Right lobe of liver (tissue), 6 donors: ENCODE measurements at regions not wholly inside any gene's neighbourhood (a gene's known extent, or its start where the extent isn't known, plus 50 kb on each side); places are given as distances from the start of the nearest gene placed in this dataset.

Experiments
- ATAC-seq, 4 donors: fragments of 200-7000 bp; cut with Tn5 transposase; one replicate each; pipeline ENCODE4 v1.9.1; 2020; ENCODE audit warnings: mild to moderate bottlenecking in 4 of 4, moderate library complexity in 4 of 4
- DNase-seq, 3 donors: peaks; one replicate each; pipeline ENCODE4 v3.0.0-alpha.2; 2020
- H3K27ac ChIP-seq, 3 donors: fragments of 200-600 bp; one replicate each; pipeline ENCODE4 v1.8.0; 2022
- H3K27me3 ChIP-seq, 2 donors: fragments of 200-600 bp; one replicate each; pipeline ENCODE4 v1.8.0; 2022
- H3K36me3 ChIP-seq, 4 donors: fragments of 200-600 bp; sonication (generic) in 1 of 4; one replicate each; pipeline versions ENCODE4 v1.5.1 to v1.8.0; 2017 to 2022; ENCODE audit warnings: control low read depth in 1 of 4
- H3K4me1 ChIP-seq, 4 donors: fragments of 200-600 bp; sonication (generic) in 1 of 4; one replicate each; pipeline versions ENCODE4 v1.5.1 to v1.8.0; 2017 to 2022; ENCODE audit warnings: control low read depth in 1 of 4
- H3K4me3 ChIP-seq, 3 donors: fragments of 200-600 bp; one replicate each; pipeline ENCODE4 v1.8.0; 2022
- H3K9me3 ChIP-seq, 4 donors: fragments of 200-600 bp; sonication (generic) in 1 of 4; one replicate each; pipeline versions ENCODE4 v1.5.1 to v1.8.0; 2017 to 2022; ENCODE audit warnings: control low read depth in 1 of 4
- CTCF ChIP-seq, 4 donors: fragments of 200-600 bp in 3 of 4; fragments of 450-650 bp in 1 of 4; IDR thresholded peaks; one replicate each; pipeline versions ENCODE4 v1.5.1 to v1.8.0; 2016 to 2022; ENCODE audit warnings: antibody characterized with exemption in 4 of 4, mild to moderate bottlenecking in 2 of 4
- POLR2A ChIP-seq: fragments of 450-650 bp; IDR thresholded peaks from one replicate; pipeline ENCODE4 v1.6.1; 2017; ENCODE audit warnings: antibody characterized with exemption, mild to moderate bottlenecking
- WGBS: methylation state at CpG from one replicate; pipeline ENCODE4 v1.1.6; 2018; ENCODE audit warnings: low coverage, low lambda C conversion rate; ENCODE audit not compliant: insufficient coverage; ENCODE audit errors: missing lambda C conversion rate; 5-methylcytosine and 5-hydroxymethylcytosine counted together
- intact Hi-C, 2 donors: fragments of 100-400 bp; cut with DNase I; formaldehyde crosslinking; loops; one replicate each; pipeline versions ENCODE4 v1.11.2 to v1.14.1; 2022
- donor health status: DM: no; HTN: yes; CAD: no.
- donor health status: DM: no; HTN: no; CAD: no.
- donor health status: DM: no; HTN: no; CAD: no.
- donor health status: DM: no; HTN: yes; CAD: no.
- donor health status: DM: no; HTN: yes; CAD: no.

GRCh38 chr5:68802430-68802829 is 291.4 kb upstream of the SLC30A5 start:
- Histone ChIP-seq H3K9me3 (no peaks in the 10 kb centered on the region), H3K27ac (no peak overlapping the region), H3K36me3 (no peaks in the 10 kb centered on the region), H3K4me3 (no peak overlapping the region), H3K4me1 (no peaks in the 10 kb centered on the region), H3K27me3 (no peaks in the 10 kb centered on the region)
- TF ChIP-seq POLR2A (no peak), CTCF (IDR thresholded peaks at IDR 0.05) (no peak)
- peak; percentile 36 to 59 (median 46) for ATAC-seq
- intact Hi-C loops = no loop called here
- 7% methylated on average over 2 of the region's 2 CpGs for WGBS
- DNase-seq = no peak

- Histone ChIP-seq H3K4me1 (no peaks in the 10 kb centered on the region), H3K27me3 (no peaks in the 10 kb centered on the region), H3K4me3 (no peak overlapping the region), H3K27ac (no peak overlapping the region), H3K9me3 (no peaks in the 10 kb centered on the region), H3K36me3 (no peaks in the 10 kb centered on the region)
- TF ChIP-seq CTCF (IDR thresholded peaks at IDR 0.05) (no peak), POLR2A (no peak)
- 81% methylated on average over 5 of the region's 7 CpGs for WGBS
- intact Hi-C loops = no loop called here
- no peak for DNase-seq
- no peak for ATAC-seq
Measured at GRCh38 chr5:68803881-68804319, 289.9 kb upstream of the SLC30A5 start.

- no peaks in the 10 kb centered on the region for H3K36me3 ChIP-seq
- H3K27me3 ChIP-seq = no peaks in the 10 kb centered on the region
- H3K4me1 ChIP-seq = no peaks in the 10 kb centered on the region
- intact Hi-C loops = no loop called here
- 90% methylated on average over 3 of the region's 3 CpGs for WGBS
- ATAC-seq = no peak
- H3K27ac ChIP-seq = no peak overlapping the region
- H3K4me3 ChIP-seq = no peak overlapping the region
- H3K9me3 ChIP-seq = no peaks in the 10 kb centered on the region
- no peak for TF ChIP-seq POLR2A
- TF ChIP-seq CTCF (IDR thresholded peaks at IDR 0.05) = no peak
- DNase-seq = no peak
Measured at GRCh38 chr5:68804343-68804742, 289.5 kb upstream of the SLC30A5 start.

GRCh38 chr5:68805444-68805843 is 288.4 kb upstream of the SLC30A5 start:
- ATAC-seq (no peak), DNase-seq (no peak)
- H3K4me1 ChIP-seq = no peaks in the 10 kb centered on the region
- TF ChIP-seq CTCF (IDR thresholded peaks at IDR 0.05) (no peak), POLR2A (no peak)
- H3K36me3 ChIP-seq = no peaks in the 10 kb centered on the region
- no peak overlapping the region for H3K4me3 ChIP-seq
- H3K9me3 ChIP-seq = no peaks in the 10 kb centered on the region
- no peaks in the 10 kb centered on the region for H3K27me3 ChIP-seq
- no peak overlapping the region for H3K27ac ChIP-seq
- intact Hi-C loops = no loop called here

- no peaks in the 10 kb centered on the region for H3K9me3 ChIP-seq
- 93% methylated on average over 2 of the region's 2 CpGs for WGBS
- no peaks in the 10 kb centered on the region for H3K27me3 ChIP-seq
- intact Hi-C loops = no loop called here
- H3K27ac ChIP-seq = no peak overlapping the region
- H3K4me3 ChIP-seq = no peak overlapping the region
- no peak for ATAC-seq
- H3K36me3 ChIP-seq = no peaks in the 10 kb centered on the region
- no peak for DNase-seq
- TF ChIP-seq CTCF (IDR thresholded peaks at IDR 0.05) = no peak
- no peak for TF ChIP-seq POLR2A
- no peaks in the 10 kb centered on the region for H3K4me1 ChIP-seq
Measured at GRCh38 chr5:68817632-68818031, 276.2 kb upstream of the SLC30A5 start.
